ENCODE measurements at regions not wholly inside any gene's neighbourhood (a gene's known extent, or its start where the extent isn't known, plus 50 kb on each side); places are given as distances from the start of the nearest gene placed in this dataset.

- DNase-seq (no peak), ATAC-seq (replicated peaks in 1 of 2) (no peak)
- Mint-ChIP-seq H3K27me3 (ENCODE audit: low read depth) (peaks cover 15% of the 10 kb centered on the region), H3K36me3 (ENCODE audit: insufficient read depth in 2 of 2) (no peaks in the 10 kb centered on the region), H3K4me3 (no peak overlapping the region), H3K9me3 (no peaks in the 10 kb centered on the region), H3K27ac (no peak overlapping the region), H3K4me1 (ENCODE audit: low read depth) (no peaks in the 10 kb centered on the region)
Measured at GRCh38 chr4:154015578-154015977, 226.7 kb upstream of the SFRP2 start.

GRCh38 chr4:154014407-154015321 lies 225.8 kb upstream of the SFRP2 start:
- peaks cover 12% of the 10 kb centered on the region for H3K27me3 Mint-ChIP-seq (ENCODE audit: low read depth)
- H3K4me1 Mint-ChIP-seq (ENCODE audit: low read depth) = no peaks in the 10 kb centered on the region
- no peak overlapping the region for H3K27ac Mint-ChIP-seq
- no peak overlapping the region for H3K4me3 Mint-ChIP-seq
- no peaks in the 10 kb centered on the region for H3K36me3 Mint-ChIP-seq (ENCODE audit: insufficient read depth in 2 of 2)
- H3K9me3 Mint-ChIP-seq = no peaks in the 10 kb centered on the region
- no peak for ATAC-seq (replicated peaks in 1 of 2)
- DNase-seq = no peak

GRCh38 chr4:154013576-154013975 lies 224.7 kb upstream of the SFRP2 start:
- H3K4me1 Mint-ChIP-seq (ENCODE audit: low read depth) = no peaks in the 10 kb centered on the region
- peaks cover 8% of the 10 kb centered on the region for H3K27me3 Mint-ChIP-seq (ENCODE audit: low read depth)
- no peak for ATAC-seq (replicated peaks in 1 of 2)
- no peak overlapping the region for H3K27ac Mint-ChIP-seq
- no peaks in the 10 kb centered on the region for H3K9me3 Mint-ChIP-seq
- no peak overlapping the region for H3K4me3 Mint-ChIP-seq
- no peaks in the 10 kb centered on the region for H3K36me3 Mint-ChIP-seq (ENCODE audit: insufficient read depth in 2 of 2)
- DNase-seq = no peak

GRCh38 chr4:154010371-154010770 lies 221.5 kb upstream of the SFRP2 start:
- H3K27ac Mint-ChIP-seq = no peak overlapping the region
- ATAC-seq (replicated peaks in 1 of 2) (no peak), DNase-seq (no peak)
- H3K4me3 Mint-ChIP-seq = no peak overlapping the region
- H3K36me3 Mint-ChIP-seq (ENCODE audit: insufficient read depth in 2 of 2) = no peaks in the 10 kb centered on the region
- no peaks in the 10 kb centered on the region for H3K4me1 Mint-ChIP-seq (ENCODE audit: low read depth)
- no peaks in the 10 kb centered on the region for H3K9me3 Mint-ChIP-seq
- H3K27me3 Mint-ChIP-seq (ENCODE audit: low read depth) = peaks cover 9% of the 10 kb centered on the region

- Mint-ChIP-seq H3K4me3 (no peak overlapping the region), H3K4me1 (ENCODE audit: low read depth) (no peaks in the 10 kb centered on the region), H3K27me3 (ENCODE audit: low read depth) (peaks cover 9% of the 10 kb centered on the region), H3K36me3 (ENCODE audit: insufficient read depth in 2 of 2) (no peaks in the 10 kb centered on the region), H3K9me3 (no peaks in the 10 kb centered on the region), H3K27ac (no peak overlapping the region)
- no peak for ATAC-seq (replicated peaks in 1 of 2)
- no peak for DNase-seq
Measured at GRCh38 chr4:154009788-154010187, 220.9 kb upstream of the SFRP2 start.

GRCh38 chr4:154009191-154009590 lies 220.3 kb upstream of the SFRP2 start:
- peaks cover 9% of the 10 kb centered on the region for H3K27me3 Mint-ChIP-seq (ENCODE audit: low read depth)
- no peaks in the 10 kb centered on the region for H3K36me3 Mint-ChIP-seq (ENCODE audit: insufficient read depth in 2 of 2)
- no peaks in the 10 kb centered on the region for H3K9me3 Mint-ChIP-seq
- no peaks in the 10 kb centered on the region for H3K4me1 Mint-ChIP-seq (ENCODE audit: low read depth)
- no peak overlapping the region for H3K27ac Mint-ChIP-seq
- no peak overlapping the region for H3K4me3 Mint-ChIP-seq
- no peak for DNase-seq
- no peak for ATAC-seq (replicated peaks in 1 of 2)

- Mint-ChIP-seq H3K27me3 (ENCODE audit: low read depth) (peaks cover 30% of the 10 kb centered on the region), H3K36me3 (ENCODE audit: insufficient read depth in 2 of 2) (no peaks in the 10 kb centered on the region), H3K27ac (no peak overlapping the region), H3K9me3 (no peaks in the 10 kb centered on the region), H3K4me1 (ENCODE audit: low read depth) (no peaks in the 10 kb centered on the region), H3K4me3 (no peak overlapping the region)
- no peak for DNase-seq
- no peak for ATAC-seq (replicated peaks in 1 of 2)
Measured at GRCh38 chr4:154005171-154005520, 216.3 kb upstream of the SFRP2 start.

- Mint-ChIP-seq H3K27ac (no peak overlapping the region), H3K36me3 (ENCODE audit: insufficient read depth in 2 of 2) (no peaks in the 10 kb centered on the region), H3K4me3 (no peak overlapping the region), H3K27me3 (ENCODE audit: low read depth) (peaks cover 35% of the 10 kb centered on the region), H3K4me1 (ENCODE audit: low read depth) (no peaks in the 10 kb centered on the region), H3K9me3 (no peaks in the 10 kb centered on the region)
- DNase-seq = no peak
- ATAC-seq (replicated peaks in 1 of 2) = no peak
Measured at GRCh38 chr4:154004507-154005170, 215.8 kb upstream of the SFRP2 start.

GRCh38 chr4:154004016-154004415 lies 215.1 kb upstream of the SFRP2 start:
- Mint-ChIP-seq H3K4me1 (ENCODE audit: low read depth) (no peaks in the 10 kb centered on the region), H3K27me3 (ENCODE audit: low read depth) (peaks cover 40% of the 10 kb centered on the region), H3K4me3 (no peak overlapping the region), H3K27ac (no peak overlapping the region), H3K9me3 (no peaks in the 10 kb centered on the region), H3K36me3 (ENCODE audit: insufficient read depth in 2 of 2) (no peaks in the 10 kb centered on the region)
- ATAC-seq (replicated peaks in 1 of 2) (no peak), DNase-seq (no peak)

GRCh38 chr4:154003378-154003777 lies 214.5 kb upstream of the SFRP2 start:
- Mint-ChIP-seq H3K4me3 (no peak overlapping the region), H3K4me1 (ENCODE audit: low read depth) (no peaks in the 10 kb centered on the region), H3K9me3 (no peaks in the 10 kb centered on the region), H3K27me3 (ENCODE audit: low read depth) (peaks cover 40% of the 10 kb centered on the region), H3K36me3 (ENCODE audit: insufficient read depth in 2 of 2) (no peaks in the 10 kb centered on the region), H3K27ac (no peak overlapping the region)
- ATAC-seq (replicated peaks in 1 of 2) (no peak), DNase-seq (no peak)

- H3K9me3 Mint-ChIP-seq = peaks cover 0 to 8% of the 10 kb centered on the region in 2 donors
- ATAC-seq (replicated peaks in 1 of 2) = no peak
- H3K36me3 Mint-ChIP-seq (ENCODE audit: insufficient read depth in 2 of 2) = peaks cover 0 to 1% of the 10 kb centered on the region in 2 donors
- H3K27ac Mint-ChIP-seq = no peak overlapping the region
- peaks cover 47% of the 10 kb centered on the region for H3K27me3 Mint-ChIP-seq (ENCODE audit: low read depth)
- DNase-seq = no peak
- H3K4me1 Mint-ChIP-seq (ENCODE audit: low read depth) = no peaks in the 10 kb centered on the region
- H3K4me3 Mint-ChIP-seq = no peak overlapping the region
Measured at GRCh38 chr4:154001193-154001592, 212.3 kb upstream of the SFRP2 start.

- no peak for ATAC-seq (replicated peaks in 1 of 2)
- no peak for DNase-seq
- Mint-ChIP-seq H3K4me3 (no peak overlapping the region), H3K27me3 (ENCODE audit: low read depth) (peaks cover 46% of the 10 kb centered on the region), H3K27ac (no peak overlapping the region), H3K9me3 (peaks cover 2 to 19% of the 10 kb centered on the region in 2 donors), H3K4me1 (ENCODE audit: low read depth) (no peaks in the 10 kb centered on the region), H3K36me3 (ENCODE audit: insufficient read depth in 2 of 2) (peaks cover 2 to 4% of the 10 kb centered on the region in 2 donors)
Measured at GRCh38 chr4:153997516-153997915, 208.6 kb upstream of the SFRP2 start.

GRCh38 chr4:153989505-153989904 lies 200.6 kb upstream of the SFRP2 start:
- Mint-ChIP-seq H3K36me3 (ENCODE audit: insufficient read depth in 2 of 2) (peaks cover 0 to 3% of the 10 kb centered on the region in 2 donors), H3K27me3 (ENCODE audit: low read depth) (peaks cover 44% of the 10 kb centered on the region), H3K27ac (no peak overlapping the region), H3K9me3 (peaks cover 1 to 5% of the 10 kb centered on the region in 2 donors), H3K4me1 (ENCODE audit: low read depth) (no peaks in the 10 kb centered on the region), H3K4me3 (no peak overlapping the region)
- no peak for ATAC-seq (replicated peaks in 1 of 2)
- no peak for DNase-seq
